ENCODE measurements at regions not wholly inside any gene's neighbourhood (a gene's known extent, or its start where the extent isn't known, plus 50 kb on each side); places are given as distances from the start of the nearest gene placed in this dataset.
"Not testable (repeated sequence)": the region's sequence is repeated elsewhere in the genome, so short reads cannot be mapped to it uniquely, and the experiment has no call there.

GRCh38 chr1:110267260-110267659 is 57.1 kb downstream of the KCNC4 start:
- CTCF ChIA-PET = no interaction called here
- no peaks in the 10 kb centered on the region for H3K4me1 ChIP-seq (ENCODE audit: insufficient read depth, low read length)
- H3K4me3 ChIP-seq (ENCODE audit: low read length) = no peak overlapping the region
- no peak for TF ChIP-seq CTCF (IDR thresholded peaks at IDR 0.05)
- Mint-ChIP-seq H3K36me3 (ENCODE audit: low read depth) (no peaks in the 10 kb centered on the region), H3K9me3 (no peaks in the 10 kb centered on the region), H3K27ac (no peak overlapping the region), H3K4me3 (no peak overlapping the region), H3K4me1 (ENCODE audit: low read depth) (no peaks in the 10 kb centered on the region), H3K27me3 (peaks cover 9% of the 10 kb centered on the region)
- ATAC-seq (ENCODE audit: poor library complexity) = no peak
- H3K9me3 ChIP-seq (ENCODE audit: control insufficient read depth in 1 of 2, insufficient read depth in 1 of 2, low read length in 2 of 2) = no peaks in the 10 kb centered on the region
- H3K27me3 ChIP-seq (ENCODE audit: control insufficient read depth in 1 of 2, insufficient read depth in 2 of 2, low read length in 2 of 2) = no peaks in the 10 kb centered on the region
- intact Hi-C loops (cut with DNase I, micrococcal nuclease) = loop anchor here in 1 of 2 experiments (10.0 kb wide), 1 partner anchor 62 kb away; no protein-coding TSS in a partner anchor
- H3K27ac ChIP-seq (ENCODE audit: low read depth in 1 of 2, low read length in 2 of 2) = no peak overlapping the region
- POLR2A ChIA-PET = no interaction called here
- DNase-seq = no peak
- H3K36me3 ChIP-seq (ENCODE audit: insufficient read depth, low read length) = no peaks in the 10 kb centered on the region

- CTCF ChIA-PET = no interaction called here
- no peak overlapping the region for H3K27ac ChIP-seq (ENCODE audit: low read depth in 1 of 2, low read length in 2 of 2)
- H3K9me3 Mint-ChIP-seq = no peaks in the 10 kb centered on the region
- POLR2A ChIA-PET = no interaction called here
- no peaks in the 10 kb centered on the region for H3K27me3 ChIP-seq (ENCODE audit: control insufficient read depth in 1 of 2, insufficient read depth in 2 of 2, low read length in 2 of 2)
- ATAC-seq (ENCODE audit: poor library complexity) (no peak), DNase-seq (no peak)
- no peak overlapping the region for H3K4me3 Mint-ChIP-seq
- no peaks in the 10 kb centered on the region for H3K9me3 ChIP-seq (ENCODE audit: control insufficient read depth in 1 of 2, insufficient read depth in 1 of 2, low read length in 2 of 2)
- intact Hi-C loops (cut with DNase I, micrococcal nuclease) = no loop called here
- no peak overlapping the region for H3K27ac Mint-ChIP-seq
- TF ChIP-seq CTCF (IDR thresholded peaks at IDR 0.05) = no peak
- no peaks in the 10 kb centered on the region for H3K36me3 ChIP-seq (ENCODE audit: insufficient read depth, low read length)
- H3K4me3 ChIP-seq (ENCODE audit: low read length) = no peak overlapping the region
- no peaks in the 10 kb centered on the region for H3K36me3 Mint-ChIP-seq (ENCODE audit: low read depth)
- H3K4me1 ChIP-seq (ENCODE audit: insufficient read depth, low read length) = no peaks in the 10 kb centered on the region
- H3K27me3 Mint-ChIP-seq = peaks cover 8% of the 10 kb centered on the region
- no peaks in the 10 kb centered on the region for H3K4me1 Mint-ChIP-seq (ENCODE audit: low read depth)
Observed at GRCh38 chr1:110272045-110272444, 61.9 kb downstream of the KCNC4 start.

GRCh38 chr1:110273832-110274231 is 63.7 kb downstream of the KCNC4 start:
- DNase-seq; H3K27ac ChIP-seq (ENCODE audit: low read depth in 1 of 2, low read length in 2 of 2); H3K36me3 ChIP-seq (ENCODE audit: insufficient read depth, low read length); H3K9me3 ChIP-seq (ENCODE audit: control insufficient read depth in 1 of 2, insufficient read depth in 1 of 2, low read length in 2 of 2); intact Hi-C loops (cut with DNase I, micrococcal nuclease); CTCF ChIA-PET; H3K9me3 Mint-ChIP-seq; H3K4me1 Mint-ChIP-seq (ENCODE audit: low read depth); H3K4me1 ChIP-seq (ENCODE audit: insufficient read depth, low read length); POLR2A ChIA-PET; H3K4me3 Mint-ChIP-seq; H3K27me3 ChIP-seq (ENCODE audit: control insufficient read depth in 1 of 2, insufficient read depth in 2 of 2, low read length in 2 of 2); H3K36me3 Mint-ChIP-seq (ENCODE audit: low read depth); H3K27ac Mint-ChIP-seq; ATAC-seq (ENCODE audit: poor library complexity); H3K4me3 ChIP-seq (ENCODE audit: low read length): not testable (repeated sequence)
- peaks cover 12% of the 10 kb centered on the region for H3K27me3 Mint-ChIP-seq

- no peak for TF ChIP-seq CTCF (IDR thresholded peaks at IDR 0.05)
- Histone ChIP-seq H3K27ac (ENCODE audit: low read depth in 1 of 2, low read length in 2 of 2) (no peak overlapping the region), H3K4me3 (ENCODE audit: low read length) (no peak overlapping the region), H3K9me3 (ENCODE audit: control insufficient read depth in 1 of 2, insufficient read depth in 1 of 2, low read length in 2 of 2) (no peaks in the 10 kb centered on the region), H3K4me1 (ENCODE audit: insufficient read depth, low read length) (no peaks in the 10 kb centered on the region), H3K27me3 (ENCODE audit: control insufficient read depth in 1 of 2, insufficient read depth in 2 of 2, low read length in 2 of 2) (no peaks in the 10 kb centered on the region), H3K36me3 (ENCODE audit: insufficient read depth, low read length) (no peaks in the 10 kb centered on the region)
- ATAC-seq (ENCODE audit: poor library complexity) (no peak), DNase-seq (no peak)
- Mint-ChIP-seq H3K4me1 (ENCODE audit: low read depth) (no peaks in the 10 kb centered on the region), H3K9me3 (no peaks in the 10 kb centered on the region), H3K27ac (no peak overlapping the region), H3K4me3 (no peak overlapping the region), H3K27me3 (peaks cover 4% of the 10 kb centered on the region), H3K36me3 (ENCODE audit: low read depth) (no peaks in the 10 kb centered on the region)
- ChIA-PET CTCF (no interaction called here), POLR2A (interaction anchor here (1.0 kb wide), 1 partner anchor 77 kb away, joined by 3 read pairs; no protein-coding TSS in a partner anchor)
- intact Hi-C loops (cut with DNase I, micrococcal nuclease) = no loop called here
Observed at GRCh38 chr1:110280126-110280525, 59.1 kb upstream of the RBM15 start.
